GM18951 (cell line): ENCODE measurements at regions not wholly inside any gene's neighbourhood (a gene's known extent, or its start where the extent isn't known, plus 50 kb on each side); places are given as distances from the start of the nearest gene placed in this dataset.

Experiments
- POLR2A ChIP-seq: IDR thresholded peaks from 4 replicates; pipeline ENCODE4 v1.6.1; 2011; ENCODE audit warnings: mild to moderate bottlenecking; ENCODE audit not compliant: insufficient read length, insufficient read depth; ENCODE audit errors: extremely low read depth
- in situ Hi-C: fragments of 300-500 bp; cut with MboI; formaldehyde crosslinking; loops from one replicate; pipeline ENCODE4 v1.12.0; 2022; ENCODE audit warnings: low sequenced_read_pairs, mixed read lengths, inconsistent platforms; ENCODE audit not compliant: unreplicated experiment

DNA sequence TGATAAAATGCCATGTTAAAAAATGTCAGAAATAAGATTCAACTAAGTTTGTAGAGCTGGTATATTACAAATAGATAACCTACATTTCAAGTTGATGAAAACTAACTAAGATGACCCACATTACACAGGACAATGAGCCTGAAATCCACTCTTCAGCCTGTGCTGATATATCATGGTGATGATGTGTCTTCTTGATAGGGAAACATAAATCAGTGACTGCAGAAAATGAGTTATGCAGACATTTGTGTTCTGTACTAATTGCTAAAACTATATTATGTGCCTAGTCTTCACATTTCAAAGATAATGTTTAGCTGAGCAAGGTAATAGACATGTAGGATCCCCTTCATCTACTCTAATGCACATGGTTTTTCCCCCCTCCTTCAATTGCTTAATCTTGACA, 331.6 kb upstream of the F9 start:
- in situ Hi-C loops = no loop called here
- TF ChIP-seq POLR2A = no peak

DNA sequence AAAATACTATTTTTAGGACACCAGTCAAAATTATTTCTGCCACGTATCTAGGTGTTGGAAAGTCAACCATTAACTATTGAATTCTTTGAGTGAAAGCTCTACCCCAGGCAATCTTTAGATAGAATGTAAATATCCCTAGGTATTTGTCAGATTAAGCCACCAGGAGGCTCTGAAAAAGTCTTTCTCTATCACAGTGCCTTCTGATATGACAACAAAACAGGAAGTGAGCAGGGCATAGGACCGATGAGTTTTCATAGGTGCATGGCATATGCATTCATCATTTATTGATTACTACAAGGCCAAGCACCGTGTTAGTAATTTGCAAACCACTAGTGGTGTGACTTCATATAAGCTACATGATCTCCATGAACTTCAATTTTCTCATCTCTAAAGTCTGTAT, 333.6 kb upstream of the F9 start:
- in situ Hi-C loops = no loop called here

DNA sequence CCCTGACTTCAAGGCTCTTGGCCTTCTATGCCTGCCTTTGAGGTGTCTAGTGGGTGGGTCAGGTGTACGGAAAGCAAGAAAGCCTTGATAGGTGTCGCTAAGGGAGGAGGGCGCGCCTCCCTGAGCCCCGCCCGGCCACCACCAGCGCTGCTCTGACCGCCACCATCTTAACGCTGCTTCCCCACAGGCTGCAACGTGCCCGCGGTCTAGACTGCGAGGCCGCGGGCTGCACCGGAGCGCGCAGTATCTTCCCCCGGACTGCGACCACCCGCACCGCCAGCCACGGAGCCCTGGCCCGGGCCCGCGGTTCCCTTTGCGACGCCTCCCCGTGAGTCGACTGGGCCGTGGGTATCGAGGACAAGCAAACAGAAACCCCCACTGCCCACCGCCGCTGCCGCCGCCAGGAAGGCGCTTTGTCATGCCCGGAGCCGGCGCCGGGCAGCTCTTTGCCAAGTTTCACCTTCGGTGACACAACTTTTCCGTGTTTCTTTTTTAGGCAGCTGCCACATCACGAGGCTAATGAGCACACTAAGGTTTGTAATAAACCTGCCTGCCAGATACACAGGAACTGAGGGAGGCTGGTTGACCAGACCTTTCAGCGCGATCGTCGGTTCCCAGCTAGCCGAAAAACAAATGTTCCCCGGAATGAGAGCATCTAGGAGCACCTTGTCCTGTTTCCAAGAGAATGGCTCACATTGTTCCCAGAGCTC, 335.8 kb upstream of the F9 start:
- no peak for TF ChIP-seq POLR2A
- in situ Hi-C loops = no loop called here

More for the DNA sequence above, 333.6 kb upstream of the F9 start:
- no peak for TF ChIP-seq POLR2A

DNA sequence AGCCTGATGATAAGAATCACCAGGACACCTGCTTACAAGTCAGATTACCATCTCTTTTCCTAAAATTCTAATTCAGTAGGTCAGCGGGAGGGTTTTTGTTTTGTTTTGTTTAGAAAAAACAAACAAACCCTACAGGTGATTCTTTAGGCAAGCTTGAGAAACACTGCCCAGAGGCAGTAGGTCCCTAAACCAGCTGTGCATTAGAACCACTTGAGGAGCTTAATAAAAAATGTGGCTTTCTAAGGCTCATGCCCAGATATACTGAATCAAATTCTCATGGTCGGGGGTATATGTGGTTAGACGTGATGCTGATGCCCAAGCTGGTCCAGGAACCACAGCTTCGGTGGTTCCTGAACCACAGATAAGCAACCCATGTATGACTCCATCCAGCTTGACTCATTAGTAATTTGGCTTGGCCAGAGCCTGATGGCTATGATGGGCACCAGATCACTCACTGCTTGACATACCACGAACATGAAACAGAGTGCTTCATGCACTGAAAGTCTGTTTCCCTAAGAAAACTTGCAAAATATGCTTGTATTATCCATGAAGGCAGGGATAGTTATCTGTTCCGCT, 338.1 kb upstream of the F9 start:
- in situ Hi-C loops = no loop called here
- TF ChIP-seq POLR2A = no peak

DNA sequence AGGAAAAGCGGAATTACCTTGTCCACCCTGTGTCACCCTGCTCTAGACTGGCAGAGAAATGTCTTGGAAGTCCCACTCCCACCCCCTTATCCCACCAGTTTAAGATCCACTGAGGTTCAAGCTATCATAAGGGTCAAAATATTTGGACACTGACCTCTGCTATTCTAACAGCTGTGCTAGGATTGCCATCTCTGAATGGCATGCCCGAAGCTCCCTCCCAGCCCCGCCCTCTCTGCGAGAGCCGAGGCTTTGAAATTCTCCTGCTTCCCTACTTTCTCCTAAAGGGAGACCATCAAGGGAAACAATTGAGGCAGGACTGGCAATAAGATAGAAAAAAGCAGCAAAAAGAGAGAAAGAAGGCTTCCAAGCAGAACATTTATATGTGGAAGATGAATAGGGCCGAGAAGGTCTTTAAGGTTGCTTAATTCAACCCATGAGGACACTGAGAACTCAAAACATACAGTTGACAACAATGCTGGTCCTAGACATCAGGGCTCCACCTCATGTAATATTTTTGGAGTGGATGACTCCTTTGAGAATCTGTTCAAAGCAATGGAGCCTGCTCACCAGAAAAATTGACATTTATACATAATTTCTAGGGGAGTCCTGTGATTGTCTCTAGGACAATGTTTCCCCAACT, 338.7 kb upstream of the F9 start:
- in situ Hi-C loops = no loop called here
- TF ChIP-seq POLR2A = no peak

DNA sequence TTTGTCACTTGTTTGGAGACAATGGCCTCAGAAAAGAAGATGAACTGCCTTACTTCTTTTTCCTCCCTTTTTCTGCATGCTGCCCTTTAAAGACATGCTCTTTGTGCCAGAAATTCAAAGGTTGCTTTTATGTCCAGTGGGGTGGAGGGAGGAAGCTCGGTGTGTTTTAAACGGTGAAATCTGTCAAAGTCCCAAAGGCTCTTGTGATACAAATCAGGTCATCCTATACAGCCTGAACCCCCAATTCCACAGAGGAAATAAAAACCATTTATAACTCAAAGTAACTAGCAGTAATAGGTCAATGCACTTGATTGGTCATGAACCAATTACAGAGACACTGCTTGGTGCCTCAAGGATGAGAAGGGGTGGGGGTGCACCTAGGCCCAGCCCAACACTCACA, 339.3 kb upstream of the F9 start:
- in situ Hi-C loops = no loop called here
- no peak for TF ChIP-seq POLR2A

DNA sequence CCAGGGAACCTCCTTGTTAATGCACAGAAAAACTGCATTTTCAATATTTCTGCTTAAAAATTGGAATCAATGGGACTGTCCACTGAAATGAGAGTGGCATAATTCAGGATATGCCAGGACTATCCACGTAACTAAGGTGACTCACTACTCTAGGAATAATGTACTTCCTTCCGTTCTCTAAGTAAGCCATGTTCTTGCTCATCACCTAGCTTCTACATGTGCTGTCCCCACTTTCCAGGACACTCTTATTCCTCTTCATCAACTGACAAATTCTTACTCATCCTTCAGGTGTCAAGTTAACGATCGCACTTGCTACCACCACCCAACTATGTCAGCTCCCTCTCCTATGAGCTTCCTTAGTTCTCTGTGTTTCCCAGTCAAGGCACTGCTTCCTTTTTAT, 342.8 kb upstream of the F9 start:
- in situ Hi-C loops = no loop called here
- no peak for TF ChIP-seq POLR2A

DNA sequence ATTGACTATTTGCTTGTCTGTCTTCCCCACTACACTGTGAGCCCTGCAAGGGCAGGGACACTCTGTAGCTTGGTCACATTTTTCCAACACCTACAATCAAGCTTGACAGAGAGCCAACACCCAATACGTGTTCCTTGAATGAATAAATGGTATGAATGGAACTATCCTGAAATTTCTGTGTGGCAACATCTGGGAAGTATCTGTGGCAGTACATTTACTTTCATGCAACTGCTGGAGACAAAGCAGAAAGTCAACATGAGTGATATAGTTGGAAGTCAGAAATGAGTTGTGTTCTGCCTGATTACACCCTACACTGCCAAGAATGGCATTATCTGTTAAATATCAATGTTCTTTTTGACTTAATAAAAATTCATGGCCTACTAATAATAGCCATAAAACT, 343.5 kb upstream of the F9 start:
- in situ Hi-C loops = no loop called here
- no peak for TF ChIP-seq POLR2A

DNA sequence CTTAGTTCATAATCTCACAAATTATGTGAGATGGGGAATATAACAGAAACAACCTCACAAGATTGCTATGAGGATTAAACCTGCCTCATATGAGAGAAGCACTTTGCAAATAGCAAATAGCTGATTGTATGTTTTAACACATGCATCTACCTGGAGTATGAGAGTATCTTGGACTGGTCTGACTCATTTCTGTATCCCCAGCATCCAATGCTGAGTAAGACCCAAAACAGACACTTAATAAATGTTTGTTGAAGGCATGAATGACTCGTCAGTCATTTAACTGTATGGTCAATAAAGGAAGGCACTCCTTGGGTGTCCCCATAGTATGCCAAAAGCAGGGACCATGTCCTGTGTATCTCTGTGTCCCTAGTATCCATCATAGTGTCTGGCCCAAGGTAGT, 350.9 kb upstream of the F9 start:
- in situ Hi-C loops = no loop called here
- TF ChIP-seq POLR2A = no peak

DNA sequence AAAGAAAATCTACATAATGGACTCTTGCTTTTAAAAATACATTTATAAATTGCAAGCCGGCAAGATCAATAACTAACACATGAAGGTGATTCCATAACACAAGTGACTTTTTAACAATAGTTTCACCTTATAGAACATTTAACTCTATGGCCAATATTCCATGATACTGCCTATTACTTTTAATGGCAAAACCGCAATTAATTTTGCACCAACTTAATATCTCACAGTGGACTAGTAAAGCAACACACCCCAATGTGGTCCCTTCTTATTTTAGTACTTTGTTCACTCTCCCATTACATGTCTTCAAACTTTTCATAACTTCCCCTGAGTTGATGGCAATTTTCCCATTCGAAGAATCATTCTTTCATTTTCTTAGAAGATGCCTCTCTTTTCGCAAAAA, 351.6 kb upstream of the F9 start:
- in situ Hi-C loops = no loop called here
- TF ChIP-seq POLR2A = no peak

DNA sequence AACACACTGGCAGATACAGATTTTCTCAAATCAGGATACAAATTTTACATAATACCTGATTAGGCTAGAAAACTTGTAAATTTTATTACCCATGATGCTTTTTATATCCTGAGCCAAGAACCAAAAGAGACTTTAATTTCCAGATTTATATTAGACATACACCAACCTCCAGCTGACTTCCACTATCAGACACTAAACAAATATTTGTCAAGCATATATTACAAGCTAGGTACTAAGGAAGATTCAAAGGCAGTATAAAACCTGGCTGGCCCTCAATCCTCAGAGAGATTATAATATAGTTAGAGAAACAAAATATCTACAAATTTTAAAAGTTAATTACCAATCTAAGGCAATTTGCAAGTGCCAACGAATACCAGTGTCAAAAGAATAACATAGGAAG, 357.8 kb upstream of the F9 start:
- TF ChIP-seq POLR2A = no peak
- in situ Hi-C loops = no loop called here

DNA sequence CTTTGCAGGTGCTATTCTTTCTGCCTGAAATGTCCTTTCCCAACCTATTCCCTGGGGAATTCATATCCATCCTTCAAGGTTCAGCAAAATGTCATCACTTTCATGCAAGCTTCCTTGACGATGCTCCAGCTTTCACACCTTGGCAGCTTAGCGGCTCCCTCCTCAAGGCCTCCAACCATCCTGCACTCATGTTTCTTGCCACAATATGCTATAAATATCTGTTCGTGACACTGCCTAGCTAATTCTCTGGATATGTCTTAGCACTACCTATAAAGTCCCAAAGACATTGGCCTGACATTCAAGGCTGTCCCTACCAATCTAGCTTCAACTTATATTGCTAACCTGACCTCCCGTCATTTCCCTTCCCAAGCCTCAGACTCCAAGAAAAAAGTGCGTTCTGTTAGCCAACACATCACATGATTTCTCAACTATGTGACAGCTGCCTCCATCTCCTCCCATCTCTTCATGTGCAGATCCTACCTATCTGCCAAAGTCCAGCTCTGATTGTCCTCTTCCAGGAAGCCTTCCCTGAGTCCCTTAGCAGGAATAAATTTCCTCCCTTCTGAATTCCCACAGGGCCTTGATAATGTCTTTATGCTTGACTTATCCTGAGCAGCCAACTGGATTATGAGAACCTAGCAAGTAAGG, 359.9 kb upstream of the F9 start:
- in situ Hi-C loops = no loop called here
- no peak for TF ChIP-seq POLR2A

DNA sequence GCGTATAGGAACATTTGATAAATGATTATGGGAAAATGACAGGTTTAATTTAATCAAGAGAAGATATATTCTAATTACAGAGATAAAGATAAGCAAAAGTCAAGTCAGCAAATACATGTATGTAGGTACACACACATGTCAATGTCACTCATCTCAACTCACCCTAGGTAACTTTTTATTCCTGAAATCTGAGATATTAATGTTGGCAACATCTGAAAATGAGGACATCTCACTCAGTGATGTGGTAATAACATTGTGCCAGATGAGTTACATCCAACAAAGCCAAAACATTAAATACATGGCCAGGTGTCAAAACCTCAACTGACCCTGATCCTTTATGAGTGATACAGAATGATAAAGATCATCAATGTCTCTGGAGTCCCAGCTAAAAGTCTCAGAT, 363.3 kb upstream of the F9 start:
- in situ Hi-C loops = no loop called here
- no peak for TF ChIP-seq POLR2A

DNA sequence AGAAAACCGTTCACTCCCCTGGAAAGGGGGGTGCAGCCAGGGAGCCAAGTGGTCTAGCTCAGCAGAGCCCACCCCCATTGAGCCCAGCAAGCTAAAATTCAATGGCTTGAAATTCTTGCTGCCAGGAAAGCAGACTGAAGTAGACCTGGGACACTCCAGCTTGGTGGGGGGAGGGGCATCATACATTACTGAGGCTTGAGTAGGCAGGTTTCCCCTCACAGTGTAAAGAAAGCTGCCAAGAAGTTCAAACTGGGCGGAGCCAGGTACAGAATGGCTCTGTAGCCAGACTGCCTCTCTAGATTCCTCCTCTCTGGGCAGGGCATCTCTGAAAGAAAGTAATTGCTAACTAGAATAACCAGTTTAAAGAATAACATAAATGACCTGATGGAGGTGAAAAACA, 372.3 kb upstream of the F9 start:
- in situ Hi-C loops = no loop called here
- no peak for TF ChIP-seq POLR2A
